ENCODE measurements at regions not wholly inside any gene's neighbourhood (a gene's known extent, or its start where the extent isn't known, plus 50 kb on each side); places are given as distances from the start of the nearest gene placed in this dataset.

DNA sequence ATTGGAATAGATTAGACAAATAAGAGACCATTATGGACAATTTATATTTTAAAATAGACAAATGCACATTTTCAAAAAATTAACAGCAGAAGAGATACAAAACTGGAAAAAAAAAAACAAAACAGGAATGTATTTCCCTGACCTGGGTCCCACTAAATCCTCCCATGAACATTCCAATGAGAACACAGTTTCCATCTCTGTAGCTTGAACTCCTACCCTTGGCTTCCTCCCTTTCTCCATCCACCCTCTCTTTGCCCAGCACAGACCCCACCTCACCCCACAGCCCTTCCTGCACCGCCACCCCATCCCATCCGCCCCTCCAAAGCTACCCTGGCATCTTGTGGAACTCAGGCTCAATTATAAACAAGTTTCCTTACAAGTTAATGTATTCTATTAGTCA is 71.2 kb upstream of the MPP7 start:
- TF ChIP-seq POLR2A (IDR thresholded peaks at IDR 0.05; ENCODE audit: low read depth, low read length) (no peak), GATA2 (IDR thresholded peaks at IDR 0.05; ENCODE audit: insufficient read depth, insufficient read length, low read depth, low read length) (no peak), POLR2AphosphoS5 (IDR thresholded peaks at IDR 0.05; ENCODE audit: insufficient read depth, low read depth, low read length) (no peak), EZH2 (IDR thresholded peaks at IDR 0.05; ENCODE audit: borderline replicate concordance, low read depth, low read length, severe bottlenecking) (no peak), JUN (IDR thresholded peaks at IDR 0.05; ENCODE audit: borderline replicate concordance, insufficient read depth, insufficient read length, low read depth) (no peak), MYC (IDR thresholded peaks at IDR 0.05; ENCODE audit: low read depth, low read length) (no peak), FOS (IDR thresholded peaks at IDR 0.05; ENCODE audit: borderline replicate concordance, insufficient read depth, low read length) (no peak)
- TF ChIP-seq, protein P1, sequence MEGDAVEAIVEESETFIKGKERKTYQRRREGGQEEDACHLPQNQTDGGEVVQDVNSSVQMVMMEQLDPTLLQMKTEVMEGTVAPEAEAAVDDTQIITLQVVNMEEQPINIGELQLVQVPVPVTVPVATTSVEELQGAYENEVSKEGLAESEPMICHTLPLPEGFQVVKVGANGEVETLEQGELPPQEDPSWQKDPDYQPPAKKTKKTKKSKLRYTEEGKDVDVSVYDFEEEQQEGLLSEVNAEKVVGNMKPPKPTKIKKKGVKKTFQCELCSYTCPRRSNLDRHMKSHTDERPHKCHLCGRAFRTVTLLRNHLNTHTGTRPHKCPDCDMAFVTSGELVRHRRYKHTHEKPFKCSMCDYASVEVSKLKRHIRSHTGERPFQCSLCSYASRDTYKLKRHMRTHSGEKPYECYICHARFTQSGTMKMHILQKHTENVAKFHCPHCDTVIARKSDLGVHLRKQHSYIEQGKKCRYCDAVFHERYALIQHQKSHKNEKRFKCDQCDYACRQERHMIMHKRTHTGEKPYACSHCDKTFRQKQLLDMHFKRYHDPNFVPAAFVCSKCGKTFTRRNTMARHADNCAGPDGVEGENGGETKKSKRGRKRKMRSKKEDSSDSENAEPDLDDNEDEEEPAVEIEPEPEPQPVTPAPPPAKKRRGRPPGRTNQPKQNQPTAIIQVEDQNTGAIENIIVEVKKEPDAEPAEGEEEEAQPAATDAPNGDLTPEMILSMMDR (IDR thresholded peaks at IDR 0.05; ENCODE audit: extremely low read depth in 1 of 2, insufficient read depth in 1 of 2, low read depth in 1 of 2, low read length in 2 of 2) = no peak
- TF ChIP-seq, protein P2, sequence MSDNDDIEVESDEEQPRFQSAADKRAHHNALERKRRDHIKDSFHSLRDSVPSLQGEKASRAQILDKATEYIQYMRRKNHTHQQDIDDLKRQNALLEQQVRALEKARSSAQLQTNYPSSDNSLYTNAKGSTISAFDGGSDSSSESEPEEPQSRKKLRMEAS (IDR thresholded peaks at IDR 0.05; ENCODE audit: insufficient read depth, insufficient read length) = no peak
